Naive thymus-derived CD4-positive, alpha-beta T cell (primary cell): ENCODE measurements at regions not wholly inside any gene's neighbourhood (a gene's known extent, or its start where the extent isn't known, plus 50 kb on each side); places are given as distances from the start of the nearest gene placed in this dataset.
"Not testable (repeated sequence)": the region's sequence is repeated elsewhere in the genome, so short reads cannot be mapped to it uniquely, and the experiment has no call there.

Experiments
- ATAC-seq: fragments of 150-1000 bp; cut with Tn5 transposase; 2 replicates; pipeline ENCODE4 v1.10.0; 2021; ENCODE audit warnings: mild to moderate bottlenecking, moderate library complexity
- CTCF ChIA-PET: fragments of 350-600 bp; sonication (Branson Sonifier 250); formaldehyde crosslinking; loops from one replicate; lab custom pipeline; 2021; ENCODE audit warnings: antibody characterized with exemption; lab: Charles Lee
- POLR2A ChIA-PET: fragments of 350-600 bp; sonication (Branson Sonifier 250); formaldehyde crosslinking; loops from one replicate; lab custom pipeline; 2021; ENCODE audit warnings: antibody characterized with exemption, inconsistent platforms; lab: Charles Lee
- DNase-seq, 9 donors: peaks; one replicate each; pipeline versions ENCODE4 v3.0.0 to v3.0.0-alpha.2; 2020 to 2022; ENCODE audit warnings: mixed read lengths in 1 of 9
- H3K27ac ChIP-seq: one replicate; pipeline ENCODE4 v1.7.0; 2013; ENCODE audit warnings: mild to moderate bottlenecking, low read depth, low read length, moderate library complexity
- H3K27me3 ChIP-seq, 2 donors: one replicate each; pipeline ENCODE4 v1.7.0; 2013; ENCODE audit warnings: low read length in 2 of 2, mild to moderate bottlenecking in 2 of 2, moderate library complexity in 2 of 2; ENCODE audit not compliant: control insufficient read depth in 2 of 2, insufficient read depth in 2 of 2
- H3K36me3 ChIP-seq, 3 experiments: 1 replicate in 2 of 3; 2 replicates in 1 of 3; pipeline ENCODE4 v1.7.0; 2013; ENCODE audit warnings: low read length in 3 of 3, mild to moderate bottlenecking in 3 of 3, moderate library complexity in 1 of 3; ENCODE audit not compliant: insufficient read depth in 3 of 3, control insufficient read depth in 2 of 3
- H3K4me1 ChIP-seq, 2 donors: one replicate each; pipeline ENCODE4 v1.7.0; 2013; ENCODE audit warnings: low read length in 2 of 2, mild to moderate bottlenecking in 2 of 2, moderate library complexity in 1 of 2; ENCODE audit not compliant: control insufficient read depth in 2 of 2, insufficient read depth in 2 of 2
- H3K4me3 ChIP-seq: 2 replicates; pipeline ENCODE4 v1.7.0; 2013; ENCODE audit warnings: mild to moderate bottlenecking, low read length
- H3K9me3 ChIP-seq, 3 experiments: 1 replicate in 2 of 3; 2 replicates in 1 of 3; pipeline ENCODE4 v1.7.0; 2013; ENCODE audit warnings: low read length in 3 of 3; ENCODE audit not compliant: control insufficient read depth in 2 of 3
- H3K27ac Mint-ChIP-seq, 9 donors: one replicate each; pipeline ENCODE4 v1.8.0; 2020 to 2022; ENCODE audit warnings: mixed read lengths in 9 of 9, mild to moderate bottlenecking in 8 of 9, moderate library complexity in 5 of 9, inconsistent platforms in 2 of 9
- H3K27me3 Mint-ChIP-seq, 5 donors: one replicate each; pipeline ENCODE4 v1.8.0; 2021 to 2022; ENCODE audit warnings: mixed read lengths in 5 of 5, mild to moderate bottlenecking in 1 of 5
- H3K36me3 Mint-ChIP-seq, 5 donors: one replicate each; pipeline ENCODE4 v1.8.0; 2020 to 2022; ENCODE audit warnings: mixed read lengths in 5 of 5, mild to moderate bottlenecking in 3 of 5, inconsistent platforms in 1 of 5
- H3K4me1 Mint-ChIP-seq, 7 donors: one replicate each; pipeline ENCODE4 v1.8.0; 2020 to 2022; ENCODE audit warnings: mixed read lengths in 7 of 7, mild to moderate bottlenecking in 3 of 7, inconsistent platforms in 1 of 7
- H3K4me3 Mint-ChIP-seq, 10 donors: one replicate each; pipeline ENCODE4 v1.8.0; 2020 to 2022; ENCODE audit warnings: mild to moderate bottlenecking in 10 of 10, mixed read lengths in 10 of 10, moderate library complexity in 6 of 10, inconsistent platforms in 2 of 10
- H3K9me3 Mint-ChIP-seq, 11 donors: one replicate each; pipeline ENCODE4 v1.8.0; 2020 to 2022; ENCODE audit warnings: mixed read lengths in 11 of 11, mild to moderate bottlenecking in 4 of 11, inconsistent platforms in 1 of 11, moderate library complexity in 1 of 11
- intact Hi-C, 2 donors: fragments of 100-400 bp; cut with micrococcal nuclease; formaldehyde crosslinking; loops; one replicate each; pipeline ENCODE4 v1.15.1; 2023

- intact Hi-C loops: no loop called here
- Histone ChIP-seq H3K27ac (no peak overlapping the region), H3K27me3 (no peaks in the 10 kb centered on the region), H3K36me3 (no peaks in the 10 kb centered on the region), H3K4me3 (no peak overlapping the region), H3K4me1 (no peaks in the 10 kb centered on the region), H3K9me3 (no peaks in the 10 kb centered on the region)
- DNase-seq: no peak
- ChIA-PET POLR2A (interaction anchor here (0.7 kb wide), 1 partner anchor 912 kb away, joined by 3 read pairs; no protein-coding TSS in a partner anchor), CTCF (no interaction called here)
- Mint-ChIP-seq H3K27ac (no peak overlapping the region), H3K36me3 (no peaks in the 10 kb centered on the region), H3K27me3 (peaks cover 0 to 5% (median 0%) of the 10 kb centered on the region in 5 donors), H3K4me3 (no peak overlapping the region), H3K4me1 (no peaks in the 10 kb centered on the region), H3K9me3 (peaks cover 0 to 3% (median 0%) of the 10 kb centered on the region in 11 donors)
- ATAC-seq: no peak
These were observed 75.3 kb downstream of the P2RY1 start for GRCh38 chr3:152910211-152910610.

- POLR2A ChIA-PET: interaction anchor here (0.7 kb wide), 1 partner anchor 913 kb away, joined by 3 read pairs; no protein-coding TSS in a partner anchor
- no peak for ATAC-seq
These were observed 76.0 kb downstream of the P2RY1 start for GRCh38 chr3:152910966-152911365.

GRCh38 chr3:152914743-152915142 is 79.8 kb downstream of the P2RY1 start:
- H3K36me3 ChIP-seq, POLR2A ChIA-PET, H3K9me3 Mint-ChIP-seq, H3K9me3 ChIP-seq, H3K27ac Mint-ChIP-seq, H3K27ac ChIP-seq, intact Hi-C loops, DNase-seq, H3K4me1 Mint-ChIP-seq, H3K4me1 ChIP-seq, H3K4me3 ChIP-seq, H3K27me3 Mint-ChIP-seq, ATAC-seq, H3K27me3 ChIP-seq, H3K36me3 Mint-ChIP-seq, H3K4me3 Mint-ChIP-seq: not testable (repeated sequence)
- CTCF ChIA-PET: interaction anchor here (0.7 kb wide), 1 partner anchor 467 kb away, joined by 3 read pairs; no protein-coding TSS in a partner anchor

More at GRCh38 chr3:152910966-152911365, 76.0 kb downstream of the P2RY1 start:
- Histone ChIP-seq H3K9me3 (no peaks in the 10 kb centered on the region), H3K4me3 (no peak overlapping the region), H3K4me1 (no peaks in the 10 kb centered on the region), H3K27ac (no peak overlapping the region), H3K27me3 (no peaks in the 10 kb centered on the region), H3K36me3 (no peaks in the 10 kb centered on the region)
- intact Hi-C loops: no loop called here
- Mint-ChIP-seq H3K36me3 (peaks cover 0 to 3% (median 0%) of the 10 kb centered on the region in 5 donors), H3K27me3 (peaks cover 0 to 5% (median 0%) of the 10 kb centered on the region in 5 donors), H3K4me1 (no peaks in the 10 kb centered on the region), H3K9me3 (peaks cover 0 to 3% (median 0%) of the 10 kb centered on the region in 11 donors), H3K27ac (no peak overlapping the region), H3K4me3 (no peak overlapping the region)
- no peak for DNase-seq
- CTCF ChIA-PET: no interaction called here

GRCh38 chr3:152915695-152916094 is 80.8 kb downstream of the P2RY1 start:
- no peak overlapping the region for H3K27ac ChIP-seq
- no peaks in the 10 kb centered on the region for H3K4me1 ChIP-seq
- no peak for DNase-seq
- H3K27ac Mint-ChIP-seq: no peak overlapping the region
- H3K4me1 Mint-ChIP-seq: no peaks in the 10 kb centered on the region
- H3K27me3 Mint-ChIP-seq: peaks cover 0 to 5% (median 0%) of the 10 kb centered on the region in 5 donors
- no peaks in the 10 kb centered on the region for H3K9me3 ChIP-seq
- POLR2A ChIA-PET: no interaction called here
- H3K36me3 Mint-ChIP-seq: peaks cover 0 to 3% (median 0%) of the 10 kb centered on the region in 5 donors
- intact Hi-C loops: no loop called here
- CTCF ChIA-PET: no interaction called here
- H3K4me3 ChIP-seq: no peak overlapping the region
- H3K36me3 ChIP-seq: no peaks in the 10 kb centered on the region
- no peak overlapping the region for H3K4me3 Mint-ChIP-seq
- ATAC-seq: no peak
- no peaks in the 10 kb centered on the region for H3K27me3 ChIP-seq
- peaks cover 0 to 3% (median 0%) of the 10 kb centered on the region in 11 donors for H3K9me3 Mint-ChIP-seq

- CTCF ChIA-PET: no interaction called here
- H3K9me3 ChIP-seq: no peaks in the 10 kb centered on the region
- ATAC-seq: no peak
- DNase-seq: no peak
- Mint-ChIP-seq H3K4me1 (no peaks in the 10 kb centered on the region), H3K27ac (no peak overlapping the region), H3K36me3 (peaks cover 0 to 3% (median 0%) of the 10 kb centered on the region in 5 donors), H3K27me3 (peaks cover 0 to 5% (median 0%) of the 10 kb centered on the region in 5 donors), H3K9me3 (peaks cover 0 to 3% (median 0%) of the 10 kb centered on the region in 11 donors), H3K4me3 (no peak overlapping the region)
- POLR2A ChIA-PET: no interaction called here
- H3K27ac ChIP-seq: no peak overlapping the region
- no peaks in the 10 kb centered on the region for H3K36me3 ChIP-seq
- intact Hi-C loops: no loop called here
- H3K4me1 ChIP-seq: no peaks in the 10 kb centered on the region
- H3K27me3 ChIP-seq: no peaks in the 10 kb centered on the region
- H3K4me3 ChIP-seq: no peak overlapping the region
These were observed 81.9 kb downstream of the P2RY1 start for GRCh38 chr3:152916753-152917279.

- H3K27me3 ChIP-seq: no peaks in the 10 kb centered on the region
- H3K4me1 Mint-ChIP-seq: no peaks in the 10 kb centered on the region
- H3K4me1 ChIP-seq: no peaks in the 10 kb centered on the region
- ChIA-PET POLR2A (no interaction called here), CTCF (no interaction called here)
- H3K27ac Mint-ChIP-seq: no peak overlapping the region
- DNase-seq: no peak
- intact Hi-C loops: no loop called here
- H3K9me3 ChIP-seq: no peaks in the 10 kb centered on the region
- peaks cover 0 to 1% (median 0%) of the 10 kb centered on the region in 11 donors for H3K9me3 Mint-ChIP-seq
- ATAC-seq: no peak
- H3K4me3 Mint-ChIP-seq: no peak overlapping the region
- H3K36me3 ChIP-seq: no peaks in the 10 kb centered on the region
- H3K27me3 Mint-ChIP-seq: peaks cover 0 to 12% (median 0%) of the 10 kb centered on the region in 5 donors
- no peak overlapping the region for H3K4me3 ChIP-seq
- H3K36me3 Mint-ChIP-seq: no peaks in the 10 kb centered on the region
- H3K27ac ChIP-seq: no peak overlapping the region
These were observed 86.4 kb downstream of the P2RY1 start for GRCh38 chr3:152921351-152921750.

- H3K4me1 Mint-ChIP-seq: no peaks in the 10 kb centered on the region
- no peaks in the 10 kb centered on the region for H3K9me3 ChIP-seq
- H3K4me1 ChIP-seq: no peaks in the 10 kb centered on the region
- intact Hi-C loops: no loop called here
- no peak overlapping the region for H3K4me3 Mint-ChIP-seq
- H3K36me3 ChIP-seq: no peaks in the 10 kb centered on the region
- H3K4me3 ChIP-seq: no peak overlapping the region
- no peaks in the 10 kb centered on the region for H3K36me3 Mint-ChIP-seq
- no peak for DNase-seq
- CTCF ChIA-PET: no interaction called here
- no peak overlapping the region for H3K27ac Mint-ChIP-seq
- no peak for ATAC-seq
- H3K27me3 ChIP-seq: no peaks in the 10 kb centered on the region
- peaks cover 0 to 20% (median 0%) of the 10 kb centered on the region in 5 donors for H3K27me3 Mint-ChIP-seq
- H3K9me3 Mint-ChIP-seq: peaks cover 0 to 1% (median 0%) of the 10 kb centered on the region in 11 donors
- H3K27ac ChIP-seq: no peak overlapping the region
- POLR2A ChIA-PET: no interaction called here
These were observed 87.6 kb downstream of the P2RY1 start for GRCh38 chr3:152922554-152922953.
